Sigmoid colon (tissue), 6 donors: ENCODE measurements at regions not wholly inside any gene's neighbourhood (a gene's known extent, or its start where the extent isn't known, plus 50 kb on each side); places are given as distances from the start of the nearest gene placed in this dataset.

ENCODE experiments used
- DNase-seq: peaks from one replicate; pipeline ENCODE4 v3.0.0-alpha.2; 2019
- H3K27ac ChIP-seq, 4 donors: fragments of 200-600 bp; sonication (generic); one replicate each; pipeline ENCODE4 v1.5.1; 2016 to 2019; ENCODE audit warnings: mild to moderate bottlenecking in 1 of 4
- H3K27me3 ChIP-seq, 3 donors: fragments of 200-600 bp; sonication (generic); one replicate each; pipeline ENCODE4 v1.5.1; 2019; ENCODE audit warnings: mild to moderate bottlenecking in 1 of 3
- H3K36me3 ChIP-seq, 4 donors: fragments of 200-600 bp; sonication (generic); one replicate each; pipeline ENCODE4 v1.5.1; 2016 to 2019
- H3K4me1 ChIP-seq, 4 donors: fragments of 200-600 bp; sonication (generic); one replicate each; pipeline ENCODE4 v1.5.1; 2017 to 2019
- H3K4me3 ChIP-seq, 4 donors: fragments of 200-600 bp; sonication (generic); one replicate each; pipeline ENCODE4 v1.5.1; 2017 to 2019; ENCODE audit warnings: mild to moderate bottlenecking in 2 of 4, moderate library complexity in 1 of 4
- H3K9me3 ChIP-seq, 4 donors: fragments of 200-600 bp in 3 of 4; sonication (generic) in 3 of 4; one replicate each; pipeline versions ENCODE4 v1.5.1 to v1.6.1; 2013 to 2019
- CTCF ChIP-seq, 4 experiments: fragments of 450-650 bp in 3 of 4; fragments of 200-600 bp in 1 of 4; IDR thresholded peaks; one replicate each; pipeline ENCODE4 v1.5.1; 2016 to 2019; ENCODE audit warnings: antibody characterized with exemption in 4 of 4, mild to moderate bottlenecking in 3 of 4, moderate library complexity in 2 of 4
- EP300 ChIP-seq, 4 donors: sonication (generic); formaldehyde crosslinking; IDR thresholded peaks; one replicate each; pipeline ENCODE4 v1.6.1; 2017; ENCODE audit warnings: antibody characterized with exemption in 4 of 4
- POLR2A ChIP-seq, 2 donors: fragments of 450-650 bp; IDR thresholded peaks; one replicate each; pipeline ENCODE4 v1.6.1; 2016; ENCODE audit warnings: antibody characterized with exemption in 2 of 2, mild to moderate bottlenecking in 2 of 2, moderate library complexity in 2 of 2
- POLR2AphosphoS5 ChIP-seq, 4 donors: sonication (generic); formaldehyde crosslinking; IDR thresholded peaks; one replicate each; pipeline ENCODE4 v1.6.1; 2017; ENCODE audit warnings: antibody characterized with exemption in 4 of 4
- WGBS, 2 donors: extraction: QIAGEN DNeasy Blood & Tissue Kit; methylation state at CpG; one replicate each; pipeline ENCODE4 v1.1.7; 2013; 5-methylcytosine and 5-hydroxymethylcytosine counted together
- intact Hi-C: fragments of 100-400 bp; cut with DNase I; formaldehyde crosslinking; loops from one replicate; pipeline ENCODE4 v1.15.1; 2023
- donor health status: healthy with polysubstance abuse.
- donor health status: healthy.

- H3K9me3 ChIP-seq, result peaks cover 0 to 18% (median 0%) of the 10 kb centered on the region in 4 donors
- no peak overlapping the region for H3K4me3 ChIP-seq
- no peak for TF ChIP-seq POLR2AphosphoS5 (IDR thresholded peaks at IDR 0.05)
- no peak for TF ChIP-seq EP300 (IDR thresholded peaks at IDR 0.05)
- TF ChIP-seq CTCF (IDR thresholded peaks at IDR 0.05), result no peak
- TF ChIP-seq POLR2A (IDR thresholded peaks at IDR 0.05), result no peak
- WGBS, 2 donors, result 92 to 94% methylated on average over 8 of the region's 8 CpGs
- H3K27ac ChIP-seq, result no peak overlapping the region
- DNase-seq, result no peak
- peaks cover 0 to 9% (median 0%) of the 10 kb centered on the region in 3 donors for H3K27me3 ChIP-seq
- H3K4me1 ChIP-seq, result no peaks in the 10 kb centered on the region
- H3K36me3 ChIP-seq, result no peaks in the 10 kb centered on the region
- intact Hi-C loops, result no loop called here
Measured at GRCh38 chr2:120460511-120460910, 114.6 kb downstream of the INHBB start.

GRCh38 chr2:120461092-120461491, 115.2 kb downstream of the INHBB start:
- Histone ChIP-seq H3K27ac (no peak overlapping the region), H3K9me3 (peaks cover 0 to 18% (median 0%) of the 10 kb centered on the region in 4 donors), H3K27me3 (peaks cover 0 to 9% (median 0%) of the 10 kb centered on the region in 3 donors), H3K4me1 (no peaks in the 10 kb centered on the region), H3K36me3 (no peaks in the 10 kb centered on the region), H3K4me3 (no peak overlapping the region)
- 80 to 81% methylated on average over 5 of the region's 5 CpGs for WGBS, 2 donors
- intact Hi-C loops, result no loop called here
- no peak for TF ChIP-seq CTCF (IDR thresholded peaks at IDR 0.05)
- TF ChIP-seq POLR2AphosphoS5 (IDR thresholded peaks at IDR 0.05), result no peak
- no peak for TF ChIP-seq EP300 (IDR thresholded peaks at IDR 0.05)
- TF ChIP-seq POLR2A (IDR thresholded peaks at IDR 0.05), result no peak
- no peak for DNase-seq

GRCh38 chr2:120461546-120462537, 115.9 kb downstream of the INHBB start:
- Histone ChIP-seq H3K4me1 (no peaks in the 10 kb centered on the region), H3K9me3 (peaks cover 0 to 18% (median 0%) of the 10 kb centered on the region in 4 donors), H3K4me3 (no peak overlapping the region), H3K27me3 (peaks cover 0 to 9% (median 0%) of the 10 kb centered on the region in 3 donors), H3K27ac (no peak overlapping the region), H3K36me3 (no peaks in the 10 kb centered on the region)
- WGBS, 2 donors, result 82% methylated on average over 14 of the region's 14 CpGs
- no peak for DNase-seq
- intact Hi-C loops, result no loop called here
- TF ChIP-seq CTCF (IDR thresholded peaks at IDR 0.05) (no peak), POLR2A (IDR thresholded peaks at IDR 0.05) (no peak), EP300 (IDR thresholded peaks at IDR 0.05) (no peak), POLR2AphosphoS5 (IDR thresholded peaks at IDR 0.05) (no peak)

GRCh38 chr2:120463527-120463926, 117.6 kb downstream of the INHBB start:
- peaks cover 0 to 7% (median 0%) of the 10 kb centered on the region in 4 donors for H3K9me3 ChIP-seq
- H3K27ac ChIP-seq, result no peak overlapping the region
- no peaks in the 10 kb centered on the region for H3K4me1 ChIP-seq
- no peak for TF ChIP-seq EP300 (IDR thresholded peaks at IDR 0.05)
- TF ChIP-seq POLR2A (IDR thresholded peaks at IDR 0.05), result no peak
- TF ChIP-seq POLR2AphosphoS5 (IDR thresholded peaks at IDR 0.05), result no peak
- TF ChIP-seq CTCF (IDR thresholded peaks at IDR 0.05), result no peak
- no peak for DNase-seq
- 40 to 68% methylated on average over 12 of the region's 12 CpGs for WGBS, 2 donors
- no peaks in the 10 kb centered on the region for H3K36me3 ChIP-seq
- peaks cover 0 to 9% (median 0%) of the 10 kb centered on the region in 3 donors for H3K27me3 ChIP-seq
- intact Hi-C loops, result no loop called here
- H3K4me3 ChIP-seq, result no peak overlapping the region
